HL-60 (cell line): ENCODE measurements at regions not wholly inside any gene's neighbourhood (a gene's known extent, or its start where the extent isn't known, plus 50 kb on each side); places are given as distances from the start of the nearest gene placed in this dataset.

Experiments used
- TF ChIP-seq, protein P1 (sequence below): IDR thresholded peaks from 2 replicates; pipeline ENCODE4 v1.6.1; 2012; ENCODE audit warnings: low read depth; ENCODE audit not compliant: insufficient replicate concordance
- TF ChIP-seq, protein P2 (sequence below): IDR thresholded peaks from one replicate; pipeline ENCODE4 v1.5.1; 2011; ENCODE audit warnings: low read length, control low read depth, inconsistent platforms; ENCODE audit not compliant: insufficient read depth

DNA sequence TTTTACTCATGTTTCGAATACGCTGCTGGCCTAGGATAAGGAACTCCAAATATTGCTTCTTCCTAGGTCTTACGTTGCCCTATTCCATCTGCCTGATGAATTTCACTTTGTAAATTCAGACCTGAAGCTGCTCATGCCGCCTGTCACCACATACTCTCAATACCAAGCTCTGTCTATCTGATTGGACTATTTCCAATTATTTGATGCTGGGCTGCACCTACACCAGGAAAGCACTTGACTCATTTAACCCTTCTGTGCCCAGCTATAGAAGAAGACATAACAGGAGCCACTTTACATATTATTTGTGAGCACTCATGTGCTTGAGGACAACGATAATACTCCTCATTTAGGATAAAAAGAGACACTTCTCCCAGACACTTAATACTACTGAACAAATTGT lies 1293.9 kb upstream of the LRRTM1 start:
- TF ChIP-seq, protein P1, sequence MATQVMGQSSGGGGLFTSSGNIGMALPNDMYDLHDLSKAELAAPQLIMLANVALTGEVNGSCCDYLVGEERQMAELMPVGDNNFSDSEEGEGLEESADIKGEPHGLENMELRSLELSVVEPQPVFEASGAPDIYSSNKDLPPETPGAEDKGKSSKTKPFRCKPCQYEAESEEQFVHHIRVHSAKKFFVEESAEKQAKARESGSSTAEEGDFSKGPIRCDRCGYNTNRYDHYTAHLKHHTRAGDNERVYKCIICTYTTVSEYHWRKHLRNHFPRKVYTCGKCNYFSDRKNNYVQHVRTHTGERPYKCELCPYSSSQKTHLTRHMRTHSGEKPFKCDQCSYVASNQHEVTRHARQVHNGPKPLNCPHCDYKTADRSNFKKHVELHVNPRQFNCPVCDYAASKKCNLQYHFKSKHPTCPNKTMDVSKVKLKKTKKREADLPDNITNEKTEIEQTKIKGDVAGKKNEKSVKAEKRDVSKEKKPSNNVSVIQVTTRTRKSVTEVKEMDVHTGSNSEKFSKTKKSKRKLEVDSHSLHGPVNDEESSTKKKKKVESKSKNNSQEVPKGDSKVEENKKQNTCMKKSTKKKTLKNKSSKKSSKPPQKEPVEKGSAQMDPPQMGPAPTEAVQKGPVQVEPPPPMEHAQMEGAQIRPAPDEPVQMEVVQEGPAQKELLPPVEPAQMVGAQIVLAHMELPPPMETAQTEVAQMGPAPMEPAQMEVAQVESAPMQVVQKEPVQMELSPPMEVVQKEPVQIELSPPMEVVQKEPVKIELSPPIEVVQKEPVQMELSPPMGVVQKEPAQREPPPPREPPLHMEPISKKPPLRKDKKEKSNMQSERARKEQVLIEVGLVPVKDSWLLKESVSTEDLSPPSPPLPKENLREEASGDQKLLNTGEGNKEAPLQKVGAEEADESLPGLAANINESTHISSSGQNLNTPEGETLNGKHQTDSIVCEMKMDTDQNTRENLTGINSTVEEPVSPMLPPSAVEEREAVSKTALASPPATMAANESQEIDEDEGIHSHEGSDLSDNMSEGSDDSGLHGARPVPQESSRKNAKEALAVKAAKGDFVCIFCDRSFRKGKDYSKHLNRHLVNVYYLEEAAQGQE, result no peak
- TF ChIP-seq, protein P2, sequence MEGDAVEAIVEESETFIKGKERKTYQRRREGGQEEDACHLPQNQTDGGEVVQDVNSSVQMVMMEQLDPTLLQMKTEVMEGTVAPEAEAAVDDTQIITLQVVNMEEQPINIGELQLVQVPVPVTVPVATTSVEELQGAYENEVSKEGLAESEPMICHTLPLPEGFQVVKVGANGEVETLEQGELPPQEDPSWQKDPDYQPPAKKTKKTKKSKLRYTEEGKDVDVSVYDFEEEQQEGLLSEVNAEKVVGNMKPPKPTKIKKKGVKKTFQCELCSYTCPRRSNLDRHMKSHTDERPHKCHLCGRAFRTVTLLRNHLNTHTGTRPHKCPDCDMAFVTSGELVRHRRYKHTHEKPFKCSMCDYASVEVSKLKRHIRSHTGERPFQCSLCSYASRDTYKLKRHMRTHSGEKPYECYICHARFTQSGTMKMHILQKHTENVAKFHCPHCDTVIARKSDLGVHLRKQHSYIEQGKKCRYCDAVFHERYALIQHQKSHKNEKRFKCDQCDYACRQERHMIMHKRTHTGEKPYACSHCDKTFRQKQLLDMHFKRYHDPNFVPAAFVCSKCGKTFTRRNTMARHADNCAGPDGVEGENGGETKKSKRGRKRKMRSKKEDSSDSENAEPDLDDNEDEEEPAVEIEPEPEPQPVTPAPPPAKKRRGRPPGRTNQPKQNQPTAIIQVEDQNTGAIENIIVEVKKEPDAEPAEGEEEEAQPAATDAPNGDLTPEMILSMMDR, result no peak
